Testis (tissue), 2 donors: ENCODE measurements at regions not wholly inside any gene's neighbourhood (a gene's known extent, or its start where the extent isn't known, plus 50 kb on each side); places are given as distances from the start of the nearest gene placed in this dataset.

Source experiments
- POLR2A ChIP-seq: fragments of 450-650 bp; IDR thresholded peaks from one replicate; pipeline ENCODE4 v1.6.1; 2017; ENCODE audit warnings: antibody characterized with exemption, mild to moderate bottlenecking, moderate library complexity
- TF ChIP-seq, protein P1 (sequence below), 3 experiments: fragments of 450-650 bp in 2 of 3; fragments of 200-600 bp in 1 of 3; sonication (generic) in 1 of 3; IDR thresholded peaks; one replicate each; pipeline ENCODE4 v1.5.1; 2016 to 2019; ENCODE audit warnings: antibody characterized with exemption in 3 of 3, mild to moderate bottlenecking in 2 of 3, moderate library complexity in 1 of 3

GRCh38 chr2:468648-469336 is 180.9 kb upstream of the ALKAL2 start:
- TF ChIP-seq, protein P1, sequence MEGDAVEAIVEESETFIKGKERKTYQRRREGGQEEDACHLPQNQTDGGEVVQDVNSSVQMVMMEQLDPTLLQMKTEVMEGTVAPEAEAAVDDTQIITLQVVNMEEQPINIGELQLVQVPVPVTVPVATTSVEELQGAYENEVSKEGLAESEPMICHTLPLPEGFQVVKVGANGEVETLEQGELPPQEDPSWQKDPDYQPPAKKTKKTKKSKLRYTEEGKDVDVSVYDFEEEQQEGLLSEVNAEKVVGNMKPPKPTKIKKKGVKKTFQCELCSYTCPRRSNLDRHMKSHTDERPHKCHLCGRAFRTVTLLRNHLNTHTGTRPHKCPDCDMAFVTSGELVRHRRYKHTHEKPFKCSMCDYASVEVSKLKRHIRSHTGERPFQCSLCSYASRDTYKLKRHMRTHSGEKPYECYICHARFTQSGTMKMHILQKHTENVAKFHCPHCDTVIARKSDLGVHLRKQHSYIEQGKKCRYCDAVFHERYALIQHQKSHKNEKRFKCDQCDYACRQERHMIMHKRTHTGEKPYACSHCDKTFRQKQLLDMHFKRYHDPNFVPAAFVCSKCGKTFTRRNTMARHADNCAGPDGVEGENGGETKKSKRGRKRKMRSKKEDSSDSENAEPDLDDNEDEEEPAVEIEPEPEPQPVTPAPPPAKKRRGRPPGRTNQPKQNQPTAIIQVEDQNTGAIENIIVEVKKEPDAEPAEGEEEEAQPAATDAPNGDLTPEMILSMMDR (IDR thresholded peaks at IDR 0.05): no peak
- TF ChIP-seq POLR2A: no peak
